Vagina (tissue), 2 donors: ENCODE measurements at regions not wholly inside any gene's neighbourhood (a gene's known extent, or its start where the extent isn't known, plus 50 kb on each side); places are given as distances from the start of the nearest gene placed in this dataset.

Source experiments
- DNase-seq, 2 donors: peaks; one replicate each; pipeline ENCODE4 v3.0.0-alpha.2; 2017; ENCODE audit errors: extremely low spot score in 2 of 2
- H3K27ac ChIP-seq: fragments of 200-600 bp; sonication (generic); one replicate; pipeline ENCODE4 v1.5.1; 2019
- H3K27me3 ChIP-seq: fragments of 200-600 bp; sonication (generic); one replicate; pipeline ENCODE4 v1.5.1; 2019
- H3K36me3 ChIP-seq, 2 donors: fragments of 200-600 bp; sonication (generic); one replicate each; pipeline ENCODE4 v1.5.1; 2017 to 2019
- H3K4me1 ChIP-seq: fragments of 200-600 bp; sonication (generic); one replicate; pipeline ENCODE4 v1.5.1; 2019
- H3K4me3 ChIP-seq, 2 donors: fragments of 200-600 bp; sonication (generic); 1 replicate in 1 of 2; 2 replicates in 1 of 2; pipeline ENCODE4 v1.5.1; 2016 to 2019
- H3K9me3 ChIP-seq: fragments of 200-600 bp; sonication (generic); one replicate; pipeline ENCODE4 v1.5.1; 2019
- CTCF ChIP-seq, 3 experiments: fragments of 450-650 bp in 2 of 3; fragments of 200-600 bp in 1 of 3; sonication (generic) in 1 of 3; IDR thresholded peaks; one replicate each; pipeline ENCODE4 v1.5.1; 2017 to 2019; ENCODE audit warnings: antibody characterized with exemption in 3 of 3, mild to moderate bottlenecking in 2 of 3, moderate library complexity in 2 of 3
- POLR2A ChIP-seq, 2 donors: fragments of 450-650 bp; IDR thresholded peaks; one replicate each; pipeline ENCODE4 v1.6.1; 2017; ENCODE audit warnings: antibody characterized with exemption in 2 of 2, mild to moderate bottlenecking in 2 of 2, moderate library complexity in 2 of 2
- POLR2AphosphoS5 ChIP-seq, 2 donors: sonication (generic); formaldehyde crosslinking; IDR thresholded peaks; one replicate each; pipeline ENCODE4 v1.9.0; 2017; ENCODE audit warnings: antibody characterized with exemption in 2 of 2, mild to moderate bottlenecking in 2 of 2, low read depth in 1 of 2; ENCODE audit not compliant: insufficient read depth in 1 of 2
- intact Hi-C: fragments of 100-400 bp; cut with DNase I; formaldehyde crosslinking; loops from one replicate; pipeline ENCODE4 v1.15.1; 2023

- TF ChIP-seq CTCF (IDR thresholded peaks at IDR 0.05) (no peak), POLR2AphosphoS5 (IDR thresholded peaks at IDR 0.05; ENCODE audit: insufficient read depth in 1 of 2, low read depth in 1 of 2) (no peak), POLR2A (IDR thresholded peaks at IDR 0.05) (no peak)
- H3K27ac ChIP-seq: no peak overlapping the region
- no peak for DNase-seq
- no peaks in the 10 kb centered on the region for H3K27me3 ChIP-seq
- H3K36me3 ChIP-seq: no peaks in the 10 kb centered on the region
- no peak overlapping the region for H3K4me3 ChIP-seq
- no peaks in the 10 kb centered on the region for H3K9me3 ChIP-seq
- no peaks in the 10 kb centered on the region for H3K4me1 ChIP-seq
- intact Hi-C loops: no loop called here
Observed at GRCh38 chr6:109271622-109272021, 110.6 kb downstream of the CD164 start.

DNA sequence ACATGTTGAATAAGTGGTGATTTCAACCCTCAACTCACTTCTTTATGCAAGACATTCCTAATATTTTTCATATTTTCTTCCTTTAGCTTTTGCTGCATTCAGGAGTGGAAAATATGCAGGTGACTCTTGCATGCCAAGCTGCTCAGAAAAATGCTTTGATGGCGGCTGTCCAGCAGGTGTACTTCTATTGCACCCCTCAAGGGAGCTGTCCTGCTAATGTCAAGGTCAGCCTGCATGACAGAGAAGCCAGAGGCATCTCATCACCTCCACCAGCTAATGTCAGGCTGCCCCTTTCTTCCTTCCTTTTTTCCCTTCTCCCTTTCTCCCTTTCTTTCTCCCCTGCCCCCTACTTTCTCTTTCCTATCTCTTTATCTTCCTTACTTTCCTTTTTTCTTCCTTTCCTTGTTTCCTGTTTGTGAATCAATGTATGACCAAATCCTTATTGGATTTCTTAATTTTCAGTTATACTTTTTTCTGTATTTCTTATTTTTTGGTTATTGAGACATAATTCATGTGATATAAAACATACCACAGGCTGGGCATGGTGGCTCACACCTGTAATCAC lies 112.2 kb downstream of the CD164 start:
- no peak overlapping the region for H3K4me3 ChIP-seq
- intact Hi-C loops: no loop called here
- no peak for DNase-seq

GRCh38 chr6:109269057-109269456 lies 113.2 kb downstream of the CD164 start:
- TF ChIP-seq POLR2A (IDR thresholded peaks at IDR 0.05): no peak
- TF ChIP-seq POLR2AphosphoS5 (IDR thresholded peaks at IDR 0.05; ENCODE audit: insufficient read depth in 1 of 2, low read depth in 1 of 2): no peak
- TF ChIP-seq CTCF (IDR thresholded peaks at IDR 0.05): no peak
- no peak for DNase-seq
- no peak overlapping the region for H3K27ac ChIP-seq

More for the DNA sequence above, 112.2 kb downstream of the CD164 start:
- no peaks in the 10 kb centered on the region for H3K4me1 ChIP-seq
- TF ChIP-seq POLR2AphosphoS5 (IDR thresholded peaks at IDR 0.05; ENCODE audit: insufficient read depth in 1 of 2, low read depth in 1 of 2) (no peak), CTCF (IDR thresholded peaks at IDR 0.05) (no peak), POLR2A (IDR thresholded peaks at IDR 0.05) (no peak)
- H3K27ac ChIP-seq: no peak overlapping the region
- H3K9me3 ChIP-seq: no peaks in the 10 kb centered on the region
- no peaks in the 10 kb centered on the region for H3K27me3 ChIP-seq
- no peaks in the 10 kb centered on the region for H3K36me3 ChIP-seq

GRCh38 chr6:109265530-109265929 lies 116.7 kb downstream of the CD164 start:
- DNase-seq: no peak
- Histone ChIP-seq H3K27me3 (no peaks in the 10 kb centered on the region), H3K27ac (no peak overlapping the region), H3K4me3 (no peak overlapping the region), H3K9me3 (no peaks in the 10 kb centered on the region), H3K36me3 (no peaks in the 10 kb centered on the region), H3K4me1 (no peaks in the 10 kb centered on the region)
- intact Hi-C loops: no loop called here
- no peak for TF ChIP-seq POLR2A (IDR thresholded peaks at IDR 0.05)

More at GRCh38 chr6:109269057-109269456, 113.2 kb downstream of the CD164 start:
- Histone ChIP-seq H3K27me3 (no peaks in the 10 kb centered on the region), H3K4me3 (no peak overlapping the region), H3K9me3 (no peaks in the 10 kb centered on the region), H3K36me3 (no peaks in the 10 kb centered on the region), H3K4me1 (no peaks in the 10 kb centered on the region)
- intact Hi-C loops: no loop called here

DNA sequence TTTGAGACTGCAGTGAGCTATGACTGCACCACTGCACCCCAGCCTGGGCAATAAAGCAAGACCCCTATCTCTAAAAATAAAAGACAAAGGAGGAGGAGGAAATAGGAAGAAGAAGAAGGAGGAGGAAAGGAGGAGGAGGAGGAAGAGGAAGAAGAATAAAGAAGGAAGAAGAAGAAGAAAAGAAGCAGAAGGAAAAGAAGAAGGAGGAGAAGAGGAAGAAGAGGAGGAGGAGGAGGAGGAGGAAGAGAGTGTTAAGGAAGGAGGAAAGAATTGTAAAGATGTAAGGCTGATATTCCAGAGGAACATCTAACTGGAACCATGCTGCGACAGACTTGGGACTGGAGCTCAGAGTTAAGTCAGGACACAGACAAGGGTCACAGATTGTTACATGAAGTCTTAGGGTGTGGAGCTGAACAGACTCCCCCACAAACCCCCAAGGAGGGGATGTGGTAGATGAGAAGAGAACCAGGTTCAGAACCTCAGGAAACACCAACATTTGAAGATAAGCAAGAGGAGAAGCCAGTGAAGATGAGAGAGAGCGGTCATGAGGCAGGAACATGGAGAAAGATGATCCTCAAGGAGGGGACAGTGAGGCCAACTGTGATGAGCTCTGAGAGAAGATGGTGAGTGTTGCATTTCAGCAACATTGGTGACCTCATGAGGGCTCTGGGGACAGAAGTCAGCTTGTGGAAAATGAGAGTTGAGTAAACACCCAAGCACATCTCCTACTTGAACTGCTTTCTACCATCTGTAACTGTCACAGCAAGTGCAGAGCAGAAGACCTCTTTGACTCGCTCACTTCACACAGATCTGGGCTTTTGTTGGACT lies 118.2 kb downstream of the CD164 start:
- TF ChIP-seq POLR2AphosphoS5 (IDR thresholded peaks at IDR 0.05; ENCODE audit: insufficient read depth in 1 of 2, low read depth in 1 of 2) (no peak), POLR2A (IDR thresholded peaks at IDR 0.05) (no peak)
- H3K4me3 ChIP-seq: no peak overlapping the region
- no peaks in the 10 kb centered on the region for H3K36me3 ChIP-seq
- no peak for DNase-seq
- no peaks in the 10 kb centered on the region for H3K27me3 ChIP-seq
- H3K9me3 ChIP-seq: no peaks in the 10 kb centered on the region
- intact Hi-C loops: no loop called here
- H3K27ac ChIP-seq: no peak overlapping the region
- H3K4me1 ChIP-seq: no peaks in the 10 kb centered on the region

DNA sequence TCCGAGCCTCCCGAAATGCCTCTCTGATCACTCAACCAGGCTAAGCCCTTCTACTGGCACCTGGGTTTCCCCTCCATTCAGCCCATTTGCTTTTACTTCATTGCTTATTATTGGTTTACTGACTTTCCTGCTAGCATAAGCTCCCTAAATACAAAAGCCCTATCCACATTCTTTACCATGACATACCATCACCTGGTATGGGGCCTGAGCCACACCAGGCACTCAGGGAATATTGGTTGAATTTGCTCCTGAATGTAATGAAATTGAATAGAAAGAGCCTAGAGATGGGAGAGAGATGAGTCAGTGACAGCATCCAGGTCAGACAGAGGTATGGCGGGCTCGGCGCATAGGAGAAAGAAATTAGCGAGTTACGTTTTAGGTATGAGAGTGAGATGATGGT lies 120.0 kb downstream of the CD164 start:
- no peak for TF ChIP-seq POLR2AphosphoS5 (IDR thresholded peaks at IDR 0.05; ENCODE audit: insufficient read depth in 1 of 2, low read depth in 1 of 2)
- TF ChIP-seq POLR2A (IDR thresholded peaks at IDR 0.05): no peak
- no peak for TF ChIP-seq CTCF (IDR thresholded peaks at IDR 0.05)
- Histone ChIP-seq H3K4me3 (no peak overlapping the region), H3K27me3 (no peaks in the 10 kb centered on the region), H3K9me3 (no peaks in the 10 kb centered on the region), H3K36me3 (no peaks in the 10 kb centered on the region), H3K27ac (no peak overlapping the region), H3K4me1 (no peaks in the 10 kb centered on the region)
- intact Hi-C loops: no loop called here
- DNase-seq: no peak
